ENCODE measurements at regions not wholly inside any gene's neighbourhood (a gene's known extent, or its start where the extent isn't known, plus 50 kb on each side); places are given as distances from the start of the nearest gene placed in this dataset.

DNA sequence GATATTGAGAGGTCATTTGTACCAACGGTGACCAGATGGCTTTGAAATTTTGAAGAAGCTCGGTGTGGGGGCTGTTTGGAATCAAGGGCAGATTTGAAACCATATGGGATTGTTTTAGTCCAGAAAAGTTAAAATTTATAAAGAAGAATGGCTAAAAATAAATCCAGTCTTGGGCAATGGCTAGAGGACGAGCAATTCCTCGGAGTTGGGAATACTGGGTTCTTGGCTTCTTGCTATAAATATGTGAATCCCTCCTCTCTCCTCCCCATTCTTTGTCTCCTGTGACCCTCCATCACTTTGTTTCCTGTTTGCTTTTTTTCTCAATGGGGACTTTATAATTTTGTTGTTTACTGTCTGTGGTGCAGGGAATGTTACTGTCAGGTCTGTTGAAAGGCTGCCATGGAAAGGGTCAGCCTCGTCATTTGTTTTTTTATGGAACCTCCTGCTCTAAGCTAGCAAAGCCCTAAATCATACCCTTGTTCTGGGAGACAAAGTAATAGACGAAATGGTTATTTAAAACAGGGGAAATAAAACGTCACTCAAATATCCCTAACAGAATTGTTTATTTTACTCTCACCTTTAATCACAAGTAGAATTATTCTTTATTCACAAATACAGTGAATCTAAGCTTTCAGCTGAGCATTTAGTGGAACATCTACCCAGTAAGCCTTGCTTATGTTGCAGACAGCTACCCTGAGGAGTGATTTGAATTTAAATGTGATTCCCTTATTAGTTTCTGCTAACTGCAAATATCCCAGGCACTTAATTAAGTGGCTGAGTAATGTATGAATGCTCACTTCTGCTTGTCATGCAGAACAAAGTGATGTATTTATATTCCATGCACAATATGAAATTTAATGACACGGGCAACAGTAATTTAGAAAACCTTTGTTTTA is 273.1 kb upstream of the NOVA1 start:
- TF ChIP-seq, protein P1, sequence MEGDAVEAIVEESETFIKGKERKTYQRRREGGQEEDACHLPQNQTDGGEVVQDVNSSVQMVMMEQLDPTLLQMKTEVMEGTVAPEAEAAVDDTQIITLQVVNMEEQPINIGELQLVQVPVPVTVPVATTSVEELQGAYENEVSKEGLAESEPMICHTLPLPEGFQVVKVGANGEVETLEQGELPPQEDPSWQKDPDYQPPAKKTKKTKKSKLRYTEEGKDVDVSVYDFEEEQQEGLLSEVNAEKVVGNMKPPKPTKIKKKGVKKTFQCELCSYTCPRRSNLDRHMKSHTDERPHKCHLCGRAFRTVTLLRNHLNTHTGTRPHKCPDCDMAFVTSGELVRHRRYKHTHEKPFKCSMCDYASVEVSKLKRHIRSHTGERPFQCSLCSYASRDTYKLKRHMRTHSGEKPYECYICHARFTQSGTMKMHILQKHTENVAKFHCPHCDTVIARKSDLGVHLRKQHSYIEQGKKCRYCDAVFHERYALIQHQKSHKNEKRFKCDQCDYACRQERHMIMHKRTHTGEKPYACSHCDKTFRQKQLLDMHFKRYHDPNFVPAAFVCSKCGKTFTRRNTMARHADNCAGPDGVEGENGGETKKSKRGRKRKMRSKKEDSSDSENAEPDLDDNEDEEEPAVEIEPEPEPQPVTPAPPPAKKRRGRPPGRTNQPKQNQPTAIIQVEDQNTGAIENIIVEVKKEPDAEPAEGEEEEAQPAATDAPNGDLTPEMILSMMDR (IDR thresholded peaks at IDR 0.05): no peak
- no peak for TF ChIP-seq POLR2A (IDR thresholded peaks at IDR 0.05)

Data from thyroid gland (tissue), 4 donors.